B cell (primary cell): ENCODE measurements at regions not wholly inside any gene's neighbourhood (a gene's known extent, or its start where the extent isn't known, plus 50 kb on each side); places are given as distances from the start of the nearest gene placed in this dataset.

Experiments used
- ATAC-seq: fragments of 200-7000 bp; cut with Tn5 transposase; one replicate; pipeline ENCODE4 v1.10.0; 2021; ENCODE audit warnings: low read depth, mild to moderate bottlenecking, moderate number of reproducible peaks, moderate library complexity
- CTCF ChIA-PET: fragments of 350-600 bp; sonication (Branson Sonifier 250); formaldehyde crosslinking; loops from one replicate; lab custom pipeline; 2021; ENCODE audit warnings: antibody characterized with exemption, inconsistent platforms; lab: Charles Lee
- POLR2A ChIA-PET: fragments of 350-600 bp; sonication (Branson Sonifier 250); formaldehyde crosslinking; loops from one replicate; lab custom pipeline; 2021; ENCODE audit warnings: antibody characterized with exemption; lab: Charles Lee
- DNase-seq: peaks from one replicate; pipeline ENCODE4 v3.0.0; 2013
- H2AFZ ChIP-seq: 2 replicates; pipeline ENCODE4 v1.6.1; 2012; ENCODE audit warnings: mild to moderate bottlenecking, low read depth, low read length; ENCODE audit not compliant: insufficient read depth, poor library complexity, severe bottlenecking
- H3K27ac ChIP-seq, 2 donors: 1 replicate in 1 of 2; 2 replicates in 1 of 2; pipeline ENCODE4 v1.5.1; 2012 to 2013; ENCODE audit warnings: low read length in 2 of 2, mild to moderate bottlenecking in 2 of 2, moderate library complexity in 1 of 2
- H3K27me3 ChIP-seq, 4 experiments: fragments of 200-600 bp in 1 of 4; sonication (generic) in 1 of 4; replicated peaks in 1 of 4; 1 replicate in 2 of 4; 2 replicates in 2 of 4; pipeline versions ENCODE4 v1.6.1 to v1.7.0; 2013 to 2016; ENCODE audit warnings: low read length in 3 of 4, mild to moderate bottlenecking in 2 of 4, mixed read lengths in 1 of 4, moderate library complexity in 1 of 4; ENCODE audit not compliant: insufficient read depth in 4 of 4, control insufficient read depth in 3 of 4; ENCODE audit errors: control extremely low read depth in 1 of 4
- H3K36me3 ChIP-seq, 2 experiments: replicated peaks in 1 of 2; 1 replicate in 1 of 2; 2 replicates in 1 of 2; pipeline versions ENCODE4 v1.6.1 to v1.7.1; 2013; ENCODE audit warnings: low read length in 1 of 2; ENCODE audit not compliant: insufficient read depth in 2 of 2, control insufficient read depth in 1 of 2; ENCODE audit errors: control extremely low read depth in 1 of 2, extremely low read depth in 1 of 2
- H3K4me1 ChIP-seq, 2 donors: fragments of 200-600 bp in 1 of 2; sonication (generic) in 1 of 2; 1 replicate in 1 of 2; 2 replicates in 1 of 2; pipeline versions ENCODE4 v1.5.1 to v1.6.1; 2013 to 2017; ENCODE audit warnings: low read length in 2 of 2; ENCODE audit not compliant: control insufficient read depth in 2 of 2, insufficient read depth in 2 of 2
- H3K4me2 ChIP-seq: replicated peaks from 2 replicates; pipeline ENCODE3; 2012; ENCODE audit warnings: mild to moderate bottlenecking, low read depth, low read length; ENCODE audit not compliant: poor library complexity, severe bottlenecking
- H3K4me3 ChIP-seq, 5 experiments: fragments of 200-600 bp in 1 of 5; sonication (generic) in 1 of 5; 1 replicate in 3 of 5; 2 replicates in 2 of 5; pipeline versions ENCODE4 v1.5.1 to v1.7.0; 2011 to 2016; ENCODE audit warnings: low read length in 4 of 5, mild to moderate bottlenecking in 4 of 5, low read depth in 2 of 5, control low read depth in 1 of 5, moderate library complexity in 1 of 5; ENCODE audit not compliant: insufficient read depth in 1 of 5; ENCODE audit errors: control extremely low read depth in 1 of 5, extremely low read depth in 1 of 5
- H3K79me2 ChIP-seq: fragments of 200-600 bp; sonication (generic); one replicate; pipeline ENCODE4 v1.6.0; 2016; ENCODE audit warnings: low read length; ENCODE audit not compliant: control insufficient read depth, insufficient read depth
- H3K9ac ChIP-seq: fragments of 200-600 bp; sonication (generic); 2 replicates; pipeline ENCODE4 v1.6.1; 2017; ENCODE audit warnings: mild to moderate bottlenecking, low read length, moderate library complexity
- H3K9me3 ChIP-seq, 3 donors: one replicate each; pipeline versions ENCODE4 v1.6.1 to v1.7.1; 2013; ENCODE audit warnings: low read length in 2 of 3; ENCODE audit not compliant: control insufficient read depth in 2 of 3, insufficient read depth in 1 of 3; ENCODE audit errors: control extremely low read depth in 1 of 3
- H4K20me1 ChIP-seq: 2 replicates; pipeline ENCODE4 v1.6.0; 2012; ENCODE audit warnings: mild to moderate bottlenecking, low read length; ENCODE audit not compliant: insufficient read depth, control insufficient read depth, poor library complexity, severe bottlenecking
- H3K27ac Mint-ChIP-seq: one replicate; pipeline ENCODE4 v1.8.0; 2021; ENCODE audit warnings: mixed read lengths
- H3K27me3 Mint-ChIP-seq: one replicate; pipeline ENCODE4 v1.8.0; 2021; ENCODE audit warnings: mixed read lengths
- H3K4me1 Mint-ChIP-seq: one replicate; pipeline ENCODE4 v1.8.0; 2021; ENCODE audit warnings: mixed read lengths
- H3K4me3 Mint-ChIP-seq: one replicate; pipeline ENCODE4 v1.8.0; 2021; ENCODE audit warnings: mixed read lengths
- H3K9me3 Mint-ChIP-seq: one replicate; pipeline ENCODE4 v1.8.0; 2022; ENCODE audit warnings: mixed read lengths; ENCODE audit not compliant: insufficient read depth
- EZH2 ChIP-seq: IDR thresholded peaks from 2 replicates; pipeline ENCODE4 v1.6.1; 2012; ENCODE audit warnings: borderline replicate concordance, low read depth, mild to moderate bottlenecking, moderate library complexity, low read length; ENCODE audit not compliant: insufficient read depth, poor library complexity, severe bottlenecking
- WGBS: methylation state at CpG from one replicate; pipeline ENCODE4 v1.1.5; 2013; ENCODE audit warnings: missing lambda C conversion rate; ENCODE audit not compliant: insufficient coverage; 5-methylcytosine and 5-hydroxymethylcytosine counted together
- intact Hi-C: fragments of 100-400 bp; cut with micrococcal nuclease; formaldehyde crosslinking; loops from one replicate; pipeline ENCODE4 v1.10.0; 2022
- TF ChIP-seq, protein P1 (sequence below): fragments of 200-600 bp; IDR thresholded peaks from one replicate; pipeline ENCODE4 v1.8.0; 2022; ENCODE audit warnings: antibody characterized with exemption, mild to moderate bottlenecking

GRCh38 chr2:226020956-226021355, 621.4 kb downstream of the NYAP2 start:
- Mint-ChIP-seq H3K27me3 (no peaks in the 10 kb centered on the region), H3K4me3 (no peak overlapping the region), H3K27ac (no peak overlapping the region), H3K9me3 (peaks cover 3% of the 10 kb centered on the region), H3K4me1 (no peaks in the 10 kb centered on the region)
- H3K27me3 ChIP-seq: no peaks in the 10 kb centered on the region
- no peaks in the 10 kb centered on the region for H3K36me3 ChIP-seq
- no peak overlapping the region for H3K9ac ChIP-seq
- no peak overlapping the region for H3K27ac ChIP-seq
- POLR2A ChIA-PET: no interaction called here
- no peaks in the 10 kb centered on the region for H3K4me1 ChIP-seq
- WGBS: no CpG with 5 or more reads among the region's 1 CpG
- no peak overlapping the region for H3K4me2 ChIP-seq
- CTCF ChIA-PET: no interaction called here
- TF ChIP-seq, protein P1, sequence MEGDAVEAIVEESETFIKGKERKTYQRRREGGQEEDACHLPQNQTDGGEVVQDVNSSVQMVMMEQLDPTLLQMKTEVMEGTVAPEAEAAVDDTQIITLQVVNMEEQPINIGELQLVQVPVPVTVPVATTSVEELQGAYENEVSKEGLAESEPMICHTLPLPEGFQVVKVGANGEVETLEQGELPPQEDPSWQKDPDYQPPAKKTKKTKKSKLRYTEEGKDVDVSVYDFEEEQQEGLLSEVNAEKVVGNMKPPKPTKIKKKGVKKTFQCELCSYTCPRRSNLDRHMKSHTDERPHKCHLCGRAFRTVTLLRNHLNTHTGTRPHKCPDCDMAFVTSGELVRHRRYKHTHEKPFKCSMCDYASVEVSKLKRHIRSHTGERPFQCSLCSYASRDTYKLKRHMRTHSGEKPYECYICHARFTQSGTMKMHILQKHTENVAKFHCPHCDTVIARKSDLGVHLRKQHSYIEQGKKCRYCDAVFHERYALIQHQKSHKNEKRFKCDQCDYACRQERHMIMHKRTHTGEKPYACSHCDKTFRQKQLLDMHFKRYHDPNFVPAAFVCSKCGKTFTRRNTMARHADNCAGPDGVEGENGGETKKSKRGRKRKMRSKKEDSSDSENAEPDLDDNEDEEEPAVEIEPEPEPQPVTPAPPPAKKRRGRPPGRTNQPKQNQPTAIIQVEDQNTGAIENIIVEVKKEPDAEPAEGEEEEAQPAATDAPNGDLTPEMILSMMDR: no peak
- TF ChIP-seq EZH2: no peak
- DNase-seq: no peak
- H3K79me2 ChIP-seq: no peaks in the 10 kb centered on the region
- H2AFZ ChIP-seq: no peak overlapping the region
- H3K9me3 ChIP-seq: peaks cover 0 to 8% (median 4%) of the 10 kb centered on the region in 3 donors
- no peaks in the 10 kb centered on the region for H4K20me1 ChIP-seq
- no peak overlapping the region for H3K4me3 ChIP-seq
- intact Hi-C loops: no loop called here
- ATAC-seq: no peak

DNA sequence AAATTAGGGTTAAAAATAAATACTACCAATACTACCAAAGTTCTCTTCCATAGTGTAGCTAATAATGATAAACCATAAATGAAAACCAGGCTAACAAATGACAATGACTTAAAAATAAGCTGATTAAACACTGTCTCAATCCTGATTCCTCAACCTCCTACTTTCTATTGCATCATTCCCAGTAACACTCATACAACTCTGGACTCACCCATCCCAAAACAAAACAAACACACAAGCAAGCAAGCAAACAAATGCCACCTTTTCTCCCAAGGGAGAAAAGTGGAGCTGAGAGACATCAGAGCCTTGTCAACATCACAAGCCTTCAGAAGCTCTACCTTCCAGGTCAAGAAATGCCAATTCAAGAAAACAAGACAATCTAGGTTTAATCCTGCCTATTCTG, 620.7 kb downstream of the NYAP2 start:
- CTCF ChIA-PET: no interaction called here
- Histone ChIP-seq H4K20me1 (no peaks in the 10 kb centered on the region), H3K27ac (no peak overlapping the region), H3K27me3 (no peaks in the 10 kb centered on the region), H3K9me3 (peaks cover 0 to 8% (median 4%) of the 10 kb centered on the region in 3 donors), H3K79me2 (no peaks in the 10 kb centered on the region), H3K4me2 (no peak overlapping the region), H3K36me3 (no peaks in the 10 kb centered on the region), H3K4me1 (no peaks in the 10 kb centered on the region), H2AFZ (no peak overlapping the region), H3K4me3 (no peak overlapping the region), H3K9ac (no peak overlapping the region)
- Mint-ChIP-seq H3K4me3 (no peak overlapping the region), H3K27ac (no peak overlapping the region), H3K9me3 (peaks cover 3% of the 10 kb centered on the region), H3K27me3 (no peaks in the 10 kb centered on the region), H3K4me1 (no peaks in the 10 kb centered on the region)
- intact Hi-C loops: no loop called here
- ATAC-seq (no peak), DNase-seq (no peak)
- POLR2A ChIA-PET: no interaction called here
- TF ChIP-seq EZH2: no peak
- TF ChIP-seq, protein P1: no peak
